Mucosa of stomach (tissue), 1 donor: ENCODE measurements at regions not wholly inside any gene's neighbourhood (a gene's known extent, or its start where the extent isn't known, plus 50 kb on each side); places are given as distances from the start of the nearest gene placed in this dataset.

Experiments
- H3K27me3 ChIP-seq: one replicate; pipeline ENCODE4 v1.7.0; 2013; ENCODE audit warnings: mild to moderate bottlenecking, low read length; ENCODE audit not compliant: control insufficient read depth, insufficient read depth
- H3K36me3 ChIP-seq: one replicate; pipeline ENCODE4 v1.7.0; 2013; ENCODE audit warnings: low read length; ENCODE audit not compliant: control insufficient read depth, insufficient read depth
- H3K4me1 ChIP-seq: one replicate; pipeline ENCODE4 v1.7.0; 2013; ENCODE audit warnings: mild to moderate bottlenecking, low read length; ENCODE audit not compliant: control insufficient read depth, insufficient read depth
- H3K4me3 ChIP-seq: one replicate; pipeline ENCODE4 v1.7.0; 2013; ENCODE audit warnings: low read length
- H3K9ac ChIP-seq: one replicate; pipeline ENCODE4 v1.7.0; 2013; ENCODE audit warnings: mild to moderate bottlenecking, low read length, moderate library complexity
- H3K9me3 ChIP-seq: one replicate; pipeline ENCODE4 v1.7.0; 2013; ENCODE audit warnings: mild to moderate bottlenecking, low read length, moderate library complexity; ENCODE audit not compliant: control insufficient read depth
- donor health status: Pancreatic carcinoma.

DNA sequence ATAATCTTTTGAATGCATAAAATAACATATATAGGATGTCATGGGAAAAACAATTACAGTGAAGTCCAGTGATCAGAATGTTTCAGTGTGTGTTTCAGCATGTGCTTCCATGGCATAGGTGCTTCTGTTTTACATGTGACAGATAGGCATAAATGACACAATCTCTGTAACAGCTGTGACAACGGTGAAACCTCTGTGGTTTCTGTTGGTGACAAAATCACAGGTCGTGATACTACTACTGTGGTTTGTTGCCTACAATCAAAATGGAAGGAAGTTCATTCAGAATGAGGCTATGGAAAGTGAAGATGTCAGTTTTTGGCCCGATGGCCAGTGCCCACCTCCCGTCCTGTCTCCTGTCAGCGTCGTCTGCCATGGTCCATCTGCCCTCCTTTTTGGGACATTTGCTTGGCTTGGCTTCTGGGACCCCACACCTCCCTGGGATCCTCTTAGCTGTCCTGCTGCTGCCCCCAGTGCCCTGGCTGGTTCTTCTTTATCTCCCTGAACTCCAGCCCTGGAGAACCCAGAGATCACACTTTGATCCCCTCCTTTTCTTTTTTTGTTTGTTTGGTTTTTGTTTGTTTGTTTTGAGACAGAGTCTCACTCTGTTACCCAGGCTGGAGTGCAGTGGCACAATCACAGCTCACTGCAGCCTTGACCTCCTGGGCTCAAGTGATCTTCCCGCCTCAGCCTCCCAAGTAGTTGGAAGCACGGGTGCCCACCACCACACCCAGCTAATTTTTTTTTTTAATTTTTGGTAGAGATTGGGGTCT, 79.3 kb upstream of the NAA20 start:
- Histone ChIP-seq H3K36me3 (no peaks in the 10 kb centered on the region), H3K27me3 (no peaks in the 10 kb centered on the region), H3K9me3 (no peaks in the 10 kb centered on the region), H3K4me1 (peaks cover 30% of the 10 kb centered on the region), H3K9ac (no peak overlapping the region), H3K4me3 (no peak overlapping the region)

GRCh38 chr20:19938421-19939090, 78.6 kb upstream of the NAA20 start:
- H3K4me1 ChIP-seq: peaks cover 36% of the 10 kb centered on the region
- no peaks in the 10 kb centered on the region for H3K36me3 ChIP-seq
- no peak overlapping the region for H3K9ac ChIP-seq
- H3K9me3 ChIP-seq: no peaks in the 10 kb centered on the region
- H3K4me3 ChIP-seq: no peak overlapping the region
- H3K27me3 ChIP-seq: no peaks in the 10 kb centered on the region

DNA sequence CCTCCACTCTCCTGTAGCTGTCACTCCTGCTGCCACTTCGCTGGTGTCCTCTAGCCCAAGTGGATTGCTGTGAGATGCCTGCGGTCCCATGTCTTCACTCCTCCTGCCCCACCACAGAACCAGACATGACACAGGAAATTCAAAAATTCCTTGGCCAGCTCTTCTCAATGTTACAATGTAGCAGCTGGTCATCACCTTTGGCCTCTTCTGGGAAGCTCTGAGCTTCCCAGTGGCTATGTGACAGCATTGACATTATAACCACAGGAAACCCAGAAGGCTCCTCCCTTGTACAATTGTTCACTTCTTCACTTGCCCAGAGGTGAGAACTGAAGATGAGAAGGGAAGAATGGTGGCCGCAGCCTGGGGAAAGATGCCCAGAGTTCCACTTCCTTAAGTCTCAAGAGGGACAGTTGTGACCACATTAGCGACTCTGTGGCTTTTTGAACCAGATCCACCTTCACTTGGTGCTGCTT, 76.1 kb upstream of the NAA20 start:
- Histone ChIP-seq H3K4me3 (no peak overlapping the region), H3K9me3 (no peaks in the 10 kb centered on the region), H3K4me1 (peaks cover 33% of the 10 kb centered on the region), H3K9ac (no peak overlapping the region), H3K27me3 (no peaks in the 10 kb centered on the region), H3K36me3 (no peaks in the 10 kb centered on the region)

GRCh38 chr20:19942611-19943010, 74.6 kb upstream of the NAA20 start:
- H3K4me1 ChIP-seq: peaks cover 34% of the 10 kb centered on the region

GRCh38 chr20:19943061-19943521, 74.1 kb upstream of the NAA20 start:
- H3K27me3 ChIP-seq: no peaks in the 10 kb centered on the region
- H3K36me3 ChIP-seq: no peaks in the 10 kb centered on the region
- H3K9me3 ChIP-seq: no peaks in the 10 kb centered on the region
- H3K4me3 ChIP-seq: no peak overlapping the region
- H3K9ac ChIP-seq: no peak overlapping the region
- peaks cover 39% of the 10 kb centered on the region for H3K4me1 ChIP-seq

More at GRCh38 chr20:19942611-19943010, 74.6 kb upstream of the NAA20 start:
- Histone ChIP-seq H3K27me3 (no peaks in the 10 kb centered on the region), H3K36me3 (no peaks in the 10 kb centered on the region), H3K4me3 (no peak overlapping the region), H3K9ac (no peak overlapping the region), H3K9me3 (no peaks in the 10 kb centered on the region)

DNA sequence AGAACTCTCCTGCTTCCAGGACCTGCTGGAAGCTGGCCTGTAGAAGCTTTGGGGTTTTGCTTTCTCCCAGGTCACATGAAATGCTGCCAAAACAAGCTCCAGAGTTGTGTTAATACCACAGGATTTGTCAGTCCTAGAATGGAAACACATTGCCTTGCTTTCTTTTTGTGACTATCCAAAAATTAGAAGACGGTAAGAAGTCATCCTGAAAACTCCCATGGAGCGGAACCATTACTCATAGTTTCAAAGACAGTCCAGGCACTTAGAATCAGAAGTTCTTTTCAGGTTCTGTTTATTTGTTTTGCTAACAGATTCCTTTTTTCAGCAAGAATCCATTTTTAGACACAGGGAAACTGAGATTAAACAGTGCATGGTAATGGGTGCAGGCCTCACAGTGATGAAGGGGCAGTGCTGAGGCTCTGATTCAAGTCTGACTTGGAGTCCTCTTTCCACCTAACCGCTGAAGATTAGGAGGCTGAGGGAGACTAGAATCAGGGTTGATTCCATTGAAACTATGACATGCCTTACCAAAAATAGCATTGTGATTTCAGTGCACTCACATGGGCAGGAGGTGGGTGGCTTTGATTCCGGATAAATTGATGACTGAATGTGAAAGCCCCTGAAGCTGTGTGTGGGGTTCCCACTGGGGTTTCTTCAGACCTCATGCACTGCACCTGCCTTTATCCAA, 72.2 kb upstream of the NAA20 start:
- Histone ChIP-seq H3K27me3 (no peaks in the 10 kb centered on the region), H3K4me1 (peaks cover 40% of the 10 kb centered on the region), H3K9me3 (no peaks in the 10 kb centered on the region), H3K9ac (no peak overlapping the region), H3K4me3 (no peak overlapping the region), H3K36me3 (no peaks in the 10 kb centered on the region)

DNA sequence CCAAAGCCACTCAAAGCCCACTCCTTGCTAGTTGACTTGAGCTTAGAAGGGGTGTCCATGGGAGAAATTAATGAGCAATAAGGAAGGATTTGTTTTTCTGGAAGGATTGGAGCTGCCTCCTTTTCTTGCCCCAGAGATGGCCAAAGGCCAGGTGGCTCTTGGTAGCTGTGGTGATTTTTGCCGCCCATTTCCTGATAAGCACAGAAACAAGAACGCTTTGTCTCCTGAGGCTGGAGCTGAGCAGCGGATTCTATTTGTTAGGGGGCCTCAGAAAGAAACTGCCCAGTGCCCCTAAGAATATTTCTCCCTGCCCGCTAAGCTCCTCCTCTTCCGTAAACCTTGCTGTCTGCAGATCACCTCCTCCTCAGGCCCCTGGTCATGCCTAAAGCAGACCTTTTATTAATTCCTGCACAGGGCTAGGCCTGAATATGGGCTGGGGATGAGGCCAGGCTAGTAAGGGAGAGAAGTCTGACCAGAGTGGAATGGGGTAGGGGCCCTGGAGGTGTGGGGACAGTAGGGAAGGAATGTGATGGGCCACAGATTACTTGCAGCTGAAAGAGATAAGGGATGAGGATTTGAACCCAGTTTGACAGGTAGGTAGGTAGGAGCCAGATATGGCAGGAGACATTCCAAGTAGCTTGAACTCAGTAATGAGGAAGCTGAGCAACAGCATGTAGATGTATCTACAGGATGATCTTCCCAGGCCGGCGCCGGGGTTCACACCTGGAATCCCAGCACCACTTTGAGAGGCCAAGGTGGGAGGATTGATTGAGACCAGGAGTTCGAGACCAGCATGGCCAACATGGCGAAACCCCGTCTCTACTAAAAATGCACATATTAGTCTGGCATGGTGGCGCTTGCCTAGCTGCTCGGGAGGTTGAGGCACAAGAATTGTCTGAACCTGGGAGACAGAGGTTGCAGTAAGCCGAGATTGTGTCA, 71.2 kb upstream of the NAA20 start:
- Histone ChIP-seq H3K9ac (peak overlapping the region; percentile 36), H3K36me3 (no peaks in the 10 kb centered on the region), H3K4me3 (no peak overlapping the region), H3K9me3 (no peaks in the 10 kb centered on the region), H3K27me3 (no peaks in the 10 kb centered on the region), H3K4me1 (peaks cover 40% of the 10 kb centered on the region)

DNA sequence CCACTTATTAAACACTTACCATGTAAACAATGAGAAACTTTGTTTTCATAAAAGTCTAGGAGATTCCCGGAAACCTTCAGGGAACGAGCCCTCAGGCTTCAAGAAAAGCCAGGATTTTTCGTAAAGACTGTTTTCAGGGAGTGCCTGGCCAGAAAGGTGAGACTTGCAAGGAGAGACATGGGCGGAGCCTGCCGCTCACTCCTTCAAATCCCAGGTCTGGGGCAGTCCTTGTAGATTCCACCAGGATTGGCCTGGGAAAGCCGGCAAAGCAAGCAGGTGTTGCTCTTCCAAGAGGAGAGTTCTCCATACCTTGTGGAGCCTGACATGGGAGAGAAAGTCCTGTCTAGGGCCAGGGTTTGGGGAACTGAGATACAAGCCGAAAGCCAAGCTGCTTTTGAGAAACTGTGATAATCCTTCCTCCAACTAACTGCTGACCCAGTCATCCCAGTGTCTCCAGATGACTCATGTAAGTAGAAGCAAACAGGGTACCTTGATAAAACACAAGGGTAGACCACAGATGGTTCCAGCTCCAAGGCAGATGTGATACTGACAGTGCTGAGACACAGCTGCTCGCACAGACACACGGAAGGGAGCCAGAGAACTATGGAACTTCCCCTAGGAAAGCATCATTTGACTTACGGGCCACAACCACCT, 69.4 kb upstream of the NAA20 start:
- H3K27me3 ChIP-seq: no peaks in the 10 kb centered on the region
- H3K9ac ChIP-seq: peak overlapping the region; percentile 40
- H3K4me3 ChIP-seq: no peak overlapping the region
- H3K9me3 ChIP-seq: no peaks in the 10 kb centered on the region
- peaks cover 38% of the 10 kb centered on the region for H3K4me1 ChIP-seq
- H3K36me3 ChIP-seq: no peaks in the 10 kb centered on the region

GRCh38 chr20:19949195-19949867, 67.8 kb upstream of the NAA20 start:
- Histone ChIP-seq H3K27me3 (no peaks in the 10 kb centered on the region), H3K9ac (no peak overlapping the region), H3K4me1 (peaks cover 31% of the 10 kb centered on the region), H3K36me3 (no peaks in the 10 kb centered on the region), H3K4me3 (no peak overlapping the region), H3K9me3 (no peaks in the 10 kb centered on the region)

GRCh38 chr20:19950042-19950441, 67.1 kb upstream of the NAA20 start:
- H3K27me3 ChIP-seq: no peaks in the 10 kb centered on the region
- H3K36me3 ChIP-seq: no peaks in the 10 kb centered on the region
- H3K9me3 ChIP-seq: no peaks in the 10 kb centered on the region
- H3K9ac ChIP-seq: no peak overlapping the region
- no peak overlapping the region for H3K4me3 ChIP-seq
- peaks cover 23% of the 10 kb centered on the region for H3K4me1 ChIP-seq
